ENCODE measurements at regions not wholly inside any gene's neighbourhood (a gene's known extent, or its start where the extent isn't known, plus 50 kb on each side); places are given as distances from the start of the nearest gene placed in this dataset.

- TF ChIP-seq POLR2AphosphoS5 (IDR thresholded peaks at IDR 0.05; ENCODE audit: low read depth, low read length) (no peak), CTCF (IDR thresholded peaks at IDR 0.05) (no peak), SIN3A (IDR thresholded peaks at IDR 0.05; ENCODE audit: borderline replicate concordance, insufficient read depth, low read depth, low read length) (no peak)
Measured at GRCh38 chr4:54986095-54986846, 139.1 kb downstream of the KDR start.

All from Panc1 (cell line).